ENCODE measurements at regions not wholly inside any gene's neighbourhood (a gene's known extent, or its start where the extent isn't known, plus 50 kb on each side); places are given as distances from the start of the nearest gene placed in this dataset.

DNA sequence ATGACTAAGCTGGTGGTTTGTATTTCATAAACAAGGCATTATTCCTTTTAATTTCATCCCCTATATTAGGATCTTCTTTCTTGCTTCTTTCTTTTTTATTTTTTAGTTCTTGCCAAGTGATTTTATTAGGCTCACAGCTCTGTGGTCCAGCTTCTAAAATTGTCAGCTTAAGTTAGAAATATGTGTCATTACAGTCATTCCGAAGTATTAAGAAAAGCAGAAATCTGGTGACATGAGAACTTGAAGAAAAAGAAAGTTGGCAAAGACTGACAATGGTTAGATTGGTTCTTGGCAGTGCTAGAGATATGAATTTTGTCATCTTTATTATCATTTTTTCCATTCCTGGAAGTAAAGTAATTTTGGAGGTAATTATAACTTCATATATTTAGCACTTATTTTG is 166.5 kb upstream of the PRR16 start:
- Mint-ChIP-seq H3K27me3 (ENCODE audit: unreplicated experiment) (peaks cover 31% of the 10 kb centered on the region), H3K27ac (ENCODE audit: unreplicated experiment) (no peak overlapping the region), H3K4me3 (ENCODE audit: unreplicated experiment) (no peak overlapping the region), H3K36me3 (ENCODE audit: unreplicated experiment) (no peaks in the 10 kb centered on the region), H3K9me3 (ENCODE audit: unreplicated experiment) (no peaks in the 10 kb centered on the region), H3K4me1 (ENCODE audit: unreplicated experiment) (peaks cover 2% of the 10 kb centered on the region)
- DNase-seq (ENCODE audit: extremely low spot score, unreplicated experiment) = no peak
- TF ChIP-seq, protein P1, sequence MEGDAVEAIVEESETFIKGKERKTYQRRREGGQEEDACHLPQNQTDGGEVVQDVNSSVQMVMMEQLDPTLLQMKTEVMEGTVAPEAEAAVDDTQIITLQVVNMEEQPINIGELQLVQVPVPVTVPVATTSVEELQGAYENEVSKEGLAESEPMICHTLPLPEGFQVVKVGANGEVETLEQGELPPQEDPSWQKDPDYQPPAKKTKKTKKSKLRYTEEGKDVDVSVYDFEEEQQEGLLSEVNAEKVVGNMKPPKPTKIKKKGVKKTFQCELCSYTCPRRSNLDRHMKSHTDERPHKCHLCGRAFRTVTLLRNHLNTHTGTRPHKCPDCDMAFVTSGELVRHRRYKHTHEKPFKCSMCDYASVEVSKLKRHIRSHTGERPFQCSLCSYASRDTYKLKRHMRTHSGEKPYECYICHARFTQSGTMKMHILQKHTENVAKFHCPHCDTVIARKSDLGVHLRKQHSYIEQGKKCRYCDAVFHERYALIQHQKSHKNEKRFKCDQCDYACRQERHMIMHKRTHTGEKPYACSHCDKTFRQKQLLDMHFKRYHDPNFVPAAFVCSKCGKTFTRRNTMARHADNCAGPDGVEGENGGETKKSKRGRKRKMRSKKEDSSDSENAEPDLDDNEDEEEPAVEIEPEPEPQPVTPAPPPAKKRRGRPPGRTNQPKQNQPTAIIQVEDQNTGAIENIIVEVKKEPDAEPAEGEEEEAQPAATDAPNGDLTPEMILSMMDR (IDR thresholded peaks at IDR 0.05) = no peak

DNA sequence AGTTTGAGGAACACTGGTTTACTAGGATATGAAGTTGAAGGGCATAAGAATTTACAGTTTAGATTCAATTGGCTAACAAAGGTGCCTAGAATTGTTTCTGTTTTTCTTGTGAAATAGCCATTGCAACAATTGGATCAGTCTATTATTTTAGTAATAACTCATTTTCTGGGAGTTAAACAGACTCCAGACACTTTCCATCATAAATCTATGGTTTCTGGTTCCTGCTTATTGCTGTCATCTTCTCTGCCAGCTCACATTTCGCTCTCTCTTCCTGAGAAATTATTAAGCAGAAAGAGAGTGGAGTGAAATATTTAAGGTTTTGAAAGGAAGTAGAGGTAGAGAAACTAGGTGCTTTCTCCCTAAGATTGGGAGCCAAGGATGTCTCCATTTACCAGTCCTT is 165.1 kb upstream of the PRR16 start:
- no peak overlapping the region for H3K4me3 Mint-ChIP-seq (ENCODE audit: unreplicated experiment)
- DNase-seq (ENCODE audit: extremely low spot score, unreplicated experiment) = no peak
- H3K27ac Mint-ChIP-seq (ENCODE audit: unreplicated experiment) = no peak overlapping the region
- no peaks in the 10 kb centered on the region for H3K36me3 Mint-ChIP-seq (ENCODE audit: unreplicated experiment)
- TF ChIP-seq, protein P1 (IDR thresholded peaks at IDR 0.05) = no peak
- no peaks in the 10 kb centered on the region for H3K4me1 Mint-ChIP-seq (ENCODE audit: unreplicated experiment)
- H3K9me3 Mint-ChIP-seq (ENCODE audit: unreplicated experiment) = no peaks in the 10 kb centered on the region
- H3K27me3 Mint-ChIP-seq (ENCODE audit: unreplicated experiment) = peaks cover 35% of the 10 kb centered on the region

DNA sequence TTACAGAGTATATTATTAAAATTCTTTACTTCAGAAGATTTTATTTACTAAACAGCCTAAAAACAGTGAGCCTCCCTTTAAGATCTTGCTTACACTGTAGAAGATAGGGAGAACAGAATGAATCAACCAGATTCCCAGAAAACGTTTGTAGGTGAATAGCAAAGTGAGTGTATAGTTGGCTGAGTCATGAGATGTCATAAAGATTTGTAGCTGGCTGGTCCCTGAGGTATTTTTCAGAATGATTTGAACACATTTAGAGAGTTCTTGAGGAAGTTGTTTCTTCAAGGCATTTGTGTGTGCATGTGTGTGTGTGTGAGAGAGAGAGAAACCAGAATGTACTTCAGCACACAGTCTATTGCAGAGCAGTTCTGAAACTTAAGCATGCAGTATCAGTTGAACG is 159.4 kb upstream of the PRR16 start:
- TF ChIP-seq, protein P1 (IDR thresholded peaks at IDR 0.05) = no peak
- H3K4me3 Mint-ChIP-seq (ENCODE audit: unreplicated experiment) = no peak overlapping the region

DNA sequence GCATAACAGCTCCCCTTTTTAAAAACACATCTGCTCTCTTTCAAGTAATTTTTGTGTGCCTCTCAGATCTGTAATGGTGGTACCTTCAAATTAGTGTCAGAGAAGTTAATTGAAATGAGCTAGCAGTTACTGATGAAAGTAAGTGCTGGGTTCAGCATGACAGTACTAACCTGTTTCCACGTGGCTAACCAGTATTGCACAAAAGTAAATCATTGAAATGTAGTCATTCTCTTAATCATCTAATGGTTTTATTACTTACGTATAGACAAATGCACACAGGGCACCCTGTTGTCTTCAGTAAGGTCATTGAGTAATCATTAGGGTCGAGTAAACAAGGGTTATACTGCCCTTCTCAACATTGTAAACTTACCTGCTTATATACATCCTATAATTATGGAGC is 157.8 kb upstream of the PRR16 start:
- H3K4me3 Mint-ChIP-seq (ENCODE audit: unreplicated experiment) = no peak overlapping the region
- no peaks in the 10 kb centered on the region for H3K4me1 Mint-ChIP-seq (ENCODE audit: unreplicated experiment)
- H3K27ac Mint-ChIP-seq (ENCODE audit: unreplicated experiment) = no peak overlapping the region
- TF ChIP-seq, protein P1 (IDR thresholded peaks at IDR 0.05) = no peak
- no peak for DNase-seq (ENCODE audit: extremely low spot score, unreplicated experiment)
- no peaks in the 10 kb centered on the region for H3K9me3 Mint-ChIP-seq (ENCODE audit: unreplicated experiment)
- H3K36me3 Mint-ChIP-seq (ENCODE audit: unreplicated experiment) = no peaks in the 10 kb centered on the region
- H3K27me3 Mint-ChIP-seq (ENCODE audit: unreplicated experiment) = peaks cover 35% of the 10 kb centered on the region

More for the DNA sequence above, 159.4 kb upstream of the PRR16 start:
- no peak for DNase-seq (ENCODE audit: extremely low spot score, unreplicated experiment)
- Mint-ChIP-seq H3K27ac (ENCODE audit: unreplicated experiment) (no peak overlapping the region), H3K36me3 (ENCODE audit: unreplicated experiment) (no peaks in the 10 kb centered on the region), H3K9me3 (ENCODE audit: unreplicated experiment) (no peaks in the 10 kb centered on the region), H3K4me1 (ENCODE audit: unreplicated experiment) (no peaks in the 10 kb centered on the region), H3K27me3 (ENCODE audit: unreplicated experiment) (peaks cover 40% of the 10 kb centered on the region)

DNA sequence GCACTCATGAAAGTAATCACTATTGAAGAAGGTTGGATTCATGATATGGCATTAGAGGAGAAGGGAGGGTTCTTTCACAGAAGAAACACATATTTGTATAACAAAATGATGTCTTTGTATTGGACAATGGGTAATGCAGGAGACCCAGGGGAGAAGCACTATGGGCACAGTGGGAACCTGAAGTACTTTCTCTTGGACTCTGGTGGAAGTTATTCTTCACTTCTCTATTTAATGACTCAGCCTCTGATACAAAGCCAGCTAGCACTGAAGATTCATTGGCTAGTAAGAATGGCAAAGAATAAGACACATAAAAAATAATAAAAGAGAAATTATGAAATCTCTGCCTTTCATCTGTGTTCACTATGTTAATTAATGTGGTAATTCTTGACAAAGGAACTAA is 149.9 kb upstream of the PRR16 start:
- H3K27ac Mint-ChIP-seq (ENCODE audit: unreplicated experiment) = no peak overlapping the region
- no peaks in the 10 kb centered on the region for H3K9me3 Mint-ChIP-seq (ENCODE audit: unreplicated experiment)

More for the DNA sequence above, 149.9 kb upstream of the PRR16 start:
- H3K4me1 Mint-ChIP-seq (ENCODE audit: unreplicated experiment) = no peaks in the 10 kb centered on the region
- H3K4me3 Mint-ChIP-seq (ENCODE audit: unreplicated experiment) = no peak overlapping the region
- H3K36me3 Mint-ChIP-seq (ENCODE audit: unreplicated experiment) = no peaks in the 10 kb centered on the region
- peaks cover 24% of the 10 kb centered on the region for H3K27me3 Mint-ChIP-seq (ENCODE audit: unreplicated experiment)
- no peak for DNase-seq (ENCODE audit: extremely low spot score, unreplicated experiment)
- TF ChIP-seq, protein P1 (IDR thresholded peaks at IDR 0.05) = no peak

Measured in osteocyte (in vitro differentiated cells).